Loucy (cell line): ENCODE measurements at regions not wholly inside any gene's neighbourhood (a gene's known extent, or its start where the extent isn't known, plus 50 kb on each side); places are given as distances from the start of the nearest gene placed in this dataset.

Experiments
- CTCF ChIP-seq: fragments of 200-600 bp; sonication (generic); conservative IDR thresholded peaks from 2 replicates; pipeline ENCODE4 v1.5.1; 2014; ENCODE audit warnings: mild to moderate bottlenecking, antibody characterized with exemption, low read length
- EZH2phosphoT487 ChIP-seq: fragments of 200-600 bp; IDR thresholded peaks from 2 replicates; pipeline ENCODE4 v1.6.1; 2018; ENCODE audit warnings: antibody characterized with exemption, mild to moderate bottlenecking, moderate library complexity, borderline replicate concordance

DNA sequence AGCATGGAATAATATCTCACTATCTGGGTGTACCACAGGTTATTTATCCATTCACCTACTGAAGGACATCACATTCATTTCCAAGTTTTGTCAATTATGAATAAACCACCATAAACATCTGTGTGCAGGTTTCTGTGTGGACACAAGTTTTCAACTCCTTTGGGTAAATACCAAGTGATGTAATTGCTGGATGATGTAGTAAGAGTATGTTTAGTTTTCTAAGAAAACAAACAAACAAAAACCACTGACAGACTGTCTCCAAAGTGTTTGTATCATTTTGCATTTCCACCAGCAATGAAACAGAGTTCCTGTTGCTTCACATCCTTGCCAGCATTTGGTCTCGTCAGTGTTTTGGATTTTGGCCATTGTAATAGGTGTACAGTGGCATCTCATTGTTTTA is 435.7 kb upstream of the PROX1 start:
- TF ChIP-seq CTCF = no peak
- TF ChIP-seq EZH2phosphoT487 = no peak
